Stimulated activated CD4-positive, alpha-beta T cell treated with anti-CD3 and anti-CD28 coated beads, Interleukin-1b, Interleukin-23, amount 100 ng/mL, for 4 hours (primary cell): ENCODE measurements at regions not wholly inside any gene's neighbourhood (a gene's known extent, or its start where the extent isn't known, plus 50 kb on each side); places are given as distances from the start of the nearest gene placed in this dataset.

ENCODE experiments used
- DNase-seq, 2 donors: peaks; one replicate each; pipeline ENCODE4 v3.0.0-alpha.2; 2020; ENCODE audit warnings: low read depth in 2 of 2

GRCh38 chrY:7465185-7465621 is 553.7 kb upstream of the AMELY start:
- no peak for DNase-seq

DNA sequence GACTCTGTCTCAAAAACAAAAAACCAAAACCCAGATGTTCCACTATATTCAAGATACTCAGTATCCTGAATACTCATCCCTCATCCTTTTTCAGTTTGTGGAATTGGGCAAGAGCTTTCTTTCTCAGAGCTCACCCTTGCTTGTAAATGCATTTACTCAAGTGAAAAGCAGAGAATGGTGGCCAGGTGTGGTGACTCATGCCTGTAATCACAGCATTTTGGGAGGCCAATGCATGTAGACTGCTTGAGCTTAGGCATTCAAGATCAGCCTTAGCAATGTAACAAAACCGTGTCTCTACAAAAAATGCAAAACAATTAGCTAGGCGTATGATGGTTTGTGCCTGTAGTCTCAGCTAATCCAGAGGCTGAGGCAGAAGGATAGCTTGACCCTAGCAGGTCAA is 553.2 kb upstream of the AMELY start:
- DNase-seq = no peak

DNA sequence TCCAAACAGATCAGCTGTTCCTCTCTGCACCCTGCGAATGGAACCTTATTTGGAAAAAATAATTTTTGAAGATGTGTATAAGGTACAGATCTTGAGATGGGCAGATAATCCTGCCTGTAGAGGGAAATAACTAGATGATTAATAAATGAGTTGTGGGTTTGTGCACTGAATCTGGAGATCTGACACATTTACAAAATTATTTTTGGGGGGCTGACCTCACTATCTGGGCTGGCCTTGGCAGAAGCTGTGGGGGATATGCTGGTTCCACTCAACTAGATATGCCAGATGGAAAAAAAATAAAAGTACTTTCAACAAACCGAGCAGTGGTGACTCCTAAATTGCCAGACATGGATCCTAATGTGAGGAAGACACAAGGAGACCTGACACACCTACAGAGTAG is 552.2 kb upstream of the AMELY start:
- DNase-seq = no peak

DNA sequence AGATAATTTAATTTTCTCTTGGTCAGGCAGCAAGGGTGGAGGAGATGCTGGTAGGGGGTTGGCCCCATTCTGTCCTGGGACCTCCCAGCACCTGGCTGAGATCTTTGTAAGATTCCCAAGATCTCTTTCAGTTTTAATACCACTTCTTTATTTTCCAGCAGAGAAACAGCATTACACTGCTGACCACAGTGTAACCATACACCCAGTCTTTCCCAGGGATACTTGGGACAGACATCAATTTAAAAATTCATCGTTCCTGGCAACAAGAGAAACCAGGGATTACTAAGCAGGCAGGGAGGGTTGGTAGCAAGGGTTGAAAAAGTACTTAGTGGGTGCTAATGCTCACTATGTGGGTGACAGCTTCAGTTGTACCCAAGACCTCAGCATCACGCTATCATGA is 551.6 kb upstream of the AMELY start:
- no peak for DNase-seq

GRCh38 chrY:7462657-7463056 is 551.1 kb upstream of the AMELY start:
- no peak for DNase-seq

DNA sequence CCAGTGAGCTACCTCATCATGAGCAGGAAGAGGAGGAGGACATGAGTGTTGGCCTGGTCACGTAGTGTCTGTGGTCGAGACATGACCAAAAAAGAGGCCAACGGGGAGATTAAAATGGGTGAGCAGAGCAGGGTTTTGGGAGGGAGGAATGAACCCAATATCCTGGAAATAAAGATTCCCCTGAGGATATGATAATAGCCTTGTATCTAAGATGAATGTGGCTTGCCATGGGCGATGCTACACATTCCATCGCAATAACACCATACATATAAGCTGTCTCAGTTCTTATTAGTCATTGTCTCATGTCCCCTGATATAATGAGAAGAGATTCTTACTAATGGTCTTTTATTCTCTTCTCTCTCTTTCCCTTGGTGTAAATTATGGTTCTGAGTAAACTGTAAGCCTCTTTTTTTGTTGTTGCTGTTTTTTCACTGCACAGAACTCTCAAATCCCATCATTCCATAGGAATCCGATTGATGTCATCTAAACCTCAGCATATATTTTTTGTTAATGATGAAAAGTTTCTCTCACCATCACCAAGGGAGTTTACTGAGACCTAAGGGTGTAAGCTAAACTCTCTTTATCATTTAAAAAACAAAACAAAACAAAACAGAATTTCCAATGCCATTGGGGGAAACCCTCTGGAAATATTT is 550.4 kb upstream of the AMELY start:
- DNase-seq = no peak

- DNase-seq = no peak
Measured at GRCh38 chrY:7459802-7460201, 548.2 kb upstream of the AMELY start.

DNA sequence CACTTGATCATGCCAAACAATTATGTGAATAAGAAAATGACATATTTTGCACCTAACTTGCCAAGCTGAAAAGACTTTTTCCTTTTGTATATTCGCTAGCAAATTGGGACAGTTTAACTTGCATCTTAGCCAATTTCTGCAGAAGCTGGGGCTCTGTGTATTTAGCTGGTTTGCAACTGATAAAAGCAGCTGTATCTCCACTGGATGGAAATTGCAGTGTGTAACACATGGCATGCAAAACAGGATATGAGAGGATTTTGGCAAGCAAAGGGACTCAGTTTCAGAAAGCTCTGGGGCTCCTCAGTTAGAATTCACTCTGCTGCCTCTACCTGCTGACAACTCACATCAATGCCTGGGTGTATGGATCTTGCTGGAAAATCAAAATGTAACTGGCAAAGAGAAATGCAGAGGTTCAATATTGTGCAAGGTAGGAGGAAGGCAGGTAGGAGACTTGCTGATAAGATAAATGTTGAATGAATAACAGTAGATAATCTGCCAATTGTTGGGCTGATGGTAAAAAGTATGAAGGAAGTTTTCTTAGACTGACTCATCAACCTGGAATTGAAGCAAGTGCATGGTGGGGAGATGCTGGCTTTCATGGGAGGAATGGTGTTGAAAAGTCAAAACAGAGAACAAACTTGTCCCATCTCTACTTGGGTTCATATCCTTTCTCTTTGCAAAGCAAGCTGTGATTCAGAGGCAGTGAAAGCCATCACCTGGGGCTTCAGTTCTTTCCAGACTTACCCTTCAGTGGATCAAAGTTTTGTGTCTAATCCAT is 546.9 kb upstream of the AMELY start:
- DNase-seq = no peak

DNA sequence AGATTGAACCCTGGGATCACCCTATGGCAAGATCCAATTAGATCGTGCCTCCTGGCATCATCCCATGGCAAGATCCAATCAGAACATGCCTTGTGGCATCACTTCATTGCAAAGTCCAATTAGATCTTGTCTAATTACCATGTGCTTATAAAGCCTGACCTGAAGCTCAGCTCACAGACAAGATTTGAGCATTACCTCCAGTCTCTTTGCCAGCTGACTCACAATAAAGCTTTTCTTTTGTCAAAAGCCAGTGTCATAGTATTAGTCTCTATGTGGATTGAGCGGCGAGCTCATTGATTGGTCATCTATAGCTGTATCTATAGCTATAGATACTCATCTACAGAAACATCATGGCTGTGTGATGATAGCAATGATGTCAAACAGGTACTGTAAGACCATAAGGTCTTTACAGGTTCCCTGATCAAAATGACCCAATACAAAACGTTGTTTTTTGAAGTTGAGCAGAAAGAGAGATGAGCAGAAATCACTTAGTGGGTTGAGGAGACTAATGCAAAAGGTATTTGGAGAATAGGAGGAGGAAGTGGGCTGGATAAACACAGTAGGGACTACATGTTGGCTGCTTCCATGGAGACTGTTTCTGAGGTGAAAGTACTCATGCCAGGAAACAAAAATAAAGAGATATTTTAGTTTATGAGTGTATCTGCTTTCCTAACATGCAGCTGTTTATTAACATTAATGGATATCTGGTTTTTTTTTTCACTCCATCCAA is 545.9 kb upstream of the AMELY start:
- no peak for DNase-seq

GRCh38 chrY:7455626-7456025 is 544.1 kb upstream of the AMELY start:
- no peak for DNase-seq

GRCh38 chrY:7453336-7453735 is 541.8 kb upstream of the AMELY start:
- no peak for DNase-seq

DNA sequence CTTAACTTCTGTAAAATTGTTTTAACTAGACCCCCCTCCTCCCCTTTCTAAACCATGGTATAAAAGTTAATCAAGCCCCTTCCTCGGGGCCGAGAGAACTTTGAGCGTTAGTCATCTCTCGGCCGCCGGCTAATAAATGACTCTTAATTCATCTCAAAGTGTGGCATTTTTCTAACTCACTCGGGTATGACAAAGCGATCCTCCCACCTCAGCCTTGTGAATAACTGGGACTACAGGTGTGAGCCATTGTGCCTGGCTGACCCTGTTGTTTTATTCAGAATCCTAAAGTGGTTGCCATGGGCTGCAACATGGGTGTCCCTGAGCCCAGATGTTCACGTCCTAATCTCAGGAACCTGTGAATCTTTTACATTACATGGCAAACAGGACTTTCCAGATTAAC is 540.7 kb upstream of the AMELY start:
- DNase-seq = no peak

- no peak for DNase-seq
Measured at GRCh38 chrY:7449860-7450259, 538.3 kb upstream of the AMELY start.

- DNase-seq = no peak
Measured at GRCh38 chrY:7448687-7449086, 537.1 kb upstream of the AMELY start.

DNA sequence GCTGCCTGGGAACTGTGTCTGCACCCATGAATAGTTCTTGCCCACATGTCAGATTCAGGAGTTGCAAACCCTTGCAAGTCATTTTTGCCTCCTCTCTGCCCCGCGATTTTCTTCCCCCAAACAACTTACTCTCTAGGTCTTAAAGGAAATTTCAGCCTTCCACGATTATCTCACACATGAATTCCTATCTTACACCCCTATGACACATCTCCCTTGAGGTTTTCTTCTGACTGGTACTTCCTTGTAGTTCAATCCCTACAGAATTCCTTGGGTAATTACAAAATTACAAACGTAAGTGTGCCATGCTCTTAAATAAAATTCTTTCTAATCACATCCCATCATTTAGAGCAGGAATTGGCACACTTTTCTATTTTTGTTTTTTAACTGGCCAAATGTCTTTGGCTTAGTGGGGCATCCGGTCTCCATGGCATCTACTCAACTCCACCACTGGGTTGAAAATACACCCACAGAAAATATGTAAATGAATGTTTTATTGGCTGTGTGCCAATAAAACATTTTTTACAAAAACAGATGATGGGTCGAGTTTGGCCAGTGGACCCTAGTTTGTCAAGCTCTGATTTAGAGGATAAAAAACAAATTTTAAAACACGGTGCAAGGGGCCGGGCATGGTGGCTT is 536.4 kb upstream of the AMELY start:
- DNase-seq = no peak

- DNase-seq = no peak
Measured at GRCh38 chrY:7444141-7444540, 532.6 kb upstream of the AMELY start.

DNA sequence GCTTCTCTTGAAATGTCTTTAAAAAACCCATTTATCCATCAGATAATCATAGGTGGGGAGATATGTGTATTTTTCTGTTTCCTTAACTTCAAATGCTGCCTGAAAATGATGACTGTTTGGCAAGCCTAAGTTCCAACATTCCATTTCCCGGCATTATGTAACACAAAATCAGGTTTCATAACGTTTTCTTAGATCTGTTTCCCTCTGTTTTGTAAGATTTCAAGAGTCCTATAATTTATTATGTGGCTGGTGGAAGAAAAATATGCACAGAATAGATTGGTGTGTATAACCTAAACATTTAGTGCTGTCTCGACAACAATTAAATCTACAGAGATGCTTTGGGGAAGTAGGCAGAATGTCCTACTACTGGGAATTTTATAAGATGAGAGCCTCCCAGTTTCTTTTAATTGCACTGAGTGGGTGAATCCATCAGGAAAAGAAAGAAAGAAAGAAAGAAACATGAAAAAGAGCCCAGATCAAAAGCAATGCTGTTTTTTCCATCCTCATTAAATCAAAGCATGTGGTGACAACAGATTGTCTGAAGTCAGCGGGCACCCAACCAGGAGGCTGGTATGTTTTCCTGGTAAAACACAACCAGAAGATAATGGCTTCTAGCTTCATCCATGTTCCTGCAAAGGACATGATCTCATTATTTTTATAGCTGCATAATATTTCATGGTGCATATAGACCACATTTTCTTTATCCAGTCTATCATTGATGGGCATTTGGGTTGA is 529.4 kb upstream of the AMELY start:
- no peak for DNase-seq

DNA sequence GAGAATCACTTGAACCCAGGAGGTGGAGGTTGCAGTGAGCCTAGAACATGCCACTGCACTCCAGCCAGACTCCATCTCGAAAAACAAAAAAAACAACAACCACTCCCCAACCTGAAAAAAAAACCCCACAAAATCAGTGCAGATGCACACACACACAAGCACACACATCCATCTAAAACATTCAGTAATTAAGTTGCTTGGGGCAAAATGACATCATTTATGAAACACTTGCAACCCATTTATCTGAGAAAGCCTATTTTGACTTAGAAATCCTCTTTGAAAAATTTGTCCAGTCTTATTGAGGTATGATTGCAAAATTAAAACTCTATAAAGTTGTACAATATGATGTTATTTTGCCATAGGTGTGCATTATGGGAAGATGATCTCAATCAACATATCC is 525.5 kb upstream of the AMELY start:
- DNase-seq = no peak

DNA sequence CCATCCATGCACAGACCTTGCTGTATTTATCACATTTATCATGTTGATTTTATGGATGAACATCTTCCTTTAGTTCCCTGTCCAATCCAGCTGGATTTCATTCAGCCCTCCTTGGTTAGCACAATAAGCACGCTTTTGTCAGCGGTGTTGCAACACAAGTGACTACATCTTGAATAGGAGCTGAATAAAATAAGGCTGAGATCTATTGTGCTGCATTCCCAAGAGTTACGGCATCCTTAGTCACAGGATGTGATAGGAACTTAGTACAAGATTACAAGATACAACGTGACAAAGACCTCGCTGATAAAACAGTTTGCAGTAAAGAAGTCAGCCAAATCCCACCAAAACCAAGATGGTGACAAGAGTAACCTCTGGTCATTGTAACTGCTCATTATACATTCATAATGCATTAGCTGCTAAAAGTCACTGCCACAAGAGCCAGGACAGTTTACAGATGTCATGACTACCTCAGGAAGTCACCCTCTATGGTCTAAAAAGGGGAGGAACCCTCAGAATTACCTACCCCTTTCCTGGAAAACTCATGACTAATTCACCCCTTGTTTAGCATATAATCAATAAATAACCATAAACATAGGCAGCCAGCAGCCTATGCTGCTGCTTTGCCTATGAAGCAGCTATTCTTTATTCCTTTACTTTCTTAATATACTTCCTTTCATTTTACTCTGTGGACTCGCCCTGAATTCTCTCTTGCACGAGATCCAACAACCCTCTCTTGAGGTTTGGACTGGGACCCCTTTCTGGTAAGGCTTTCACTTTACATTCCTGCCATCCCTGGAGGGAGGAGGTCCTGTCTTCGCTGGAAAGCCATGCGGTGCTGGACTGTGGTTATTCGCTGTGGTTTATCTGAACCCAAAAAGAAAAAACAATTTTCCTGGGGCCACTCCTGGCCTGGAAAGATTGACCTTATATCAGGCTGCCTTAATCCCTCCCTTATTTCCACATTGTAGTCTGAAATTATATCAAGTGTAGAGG is 522.6 kb upstream of the AMELY start:
- no peak for DNase-seq

DNA sequence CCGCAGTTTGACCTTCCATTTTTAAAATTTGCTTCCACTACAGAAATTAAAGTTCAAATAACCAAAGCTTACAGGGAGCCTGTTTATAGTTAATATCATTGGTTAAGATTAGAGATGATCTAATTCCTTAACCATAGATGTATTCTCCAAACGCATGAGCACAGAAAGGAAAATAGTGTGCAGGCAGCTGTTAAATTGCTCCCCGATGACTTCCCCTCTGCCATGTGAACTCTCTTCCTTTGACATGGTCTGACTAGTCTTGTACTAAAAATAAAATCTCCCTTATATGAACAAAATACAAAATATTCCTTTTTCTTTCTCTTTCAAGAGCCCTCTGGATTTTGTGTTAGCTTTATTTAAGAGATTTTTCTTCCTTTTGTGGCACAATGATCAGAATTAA is 507.6 kb upstream of the AMELY start:
- DNase-seq = no peak

- DNase-seq = no peak
Measured at GRCh38 chrY:7417946-7418345, 506.4 kb upstream of the AMELY start.
